Ishikawa (cell line): ENCODE measurements at regions not wholly inside any gene's neighbourhood (a gene's known extent, or its start where the extent isn't known, plus 50 kb on each side); places are given as distances from the start of the nearest gene placed in this dataset.

Experiments used
- CREB1 ChIP-seq: IDR thresholded peaks from 2 replicates; pipeline ENCODE4 v1.6.1; 2012; ENCODE audit warnings: low read depth
- EGR1 ChIP-seq: IDR thresholded peaks from 2 replicates; pipeline ENCODE4 v1.6.1; 2012
- EP300 ChIP-seq: IDR thresholded peaks from 2 replicates; pipeline ENCODE4 v1.6.1; 2012; ENCODE audit warnings: borderline replicate concordance
- FOXM1 ChIP-seq: IDR thresholded peaks from 2 replicates; pipeline ENCODE4 v1.6.1; 2012; ENCODE audit warnings: low read depth, borderline replicate concordance
- MAX ChIP-seq: IDR thresholded peaks from 2 replicates; pipeline ENCODE4 v1.6.1; 2012
- NFIC ChIP-seq: IDR thresholded peaks from 2 replicates; pipeline ENCODE4 v1.6.1; 2012
- RAD21 ChIP-seq: IDR thresholded peaks from 2 replicates; pipeline ENCODE4 v1.6.1; 2012; ENCODE audit warnings: low read depth
- TCF12 ChIP-seq: IDR thresholded peaks from 2 replicates; pipeline ENCODE4 v1.6.1; 2012; ENCODE audit warnings: low read depth
- TEAD4 ChIP-seq: IDR thresholded peaks from 2 replicates; pipeline ENCODE4 v1.6.1; 2012
- YY1 ChIP-seq: IDR thresholded peaks from 2 replicates; pipeline ENCODE4 v1.6.1; 2012; ENCODE audit warnings: low read depth

GRCh38 chr11:112377946-112378345 lies 117.3 kb upstream of the PLET1 start:
- TF ChIP-seq CREB1: no peak
- no peak for TF ChIP-seq RAD21
- TF ChIP-seq MAX: no peak
- no peak for TF ChIP-seq YY1
- TF ChIP-seq TCF12: no peak
- no peak for TF ChIP-seq EGR1
- TF ChIP-seq TEAD4: no peak
- no peak for TF ChIP-seq FOXM1
- no peak for TF ChIP-seq NFIC
- no peak for TF ChIP-seq EP300
